ENCODE measurements at regions not wholly inside any gene's neighbourhood (a gene's known extent, or its start where the extent isn't known, plus 50 kb on each side); places are given as distances from the start of the nearest gene placed in this dataset.

DNA sequence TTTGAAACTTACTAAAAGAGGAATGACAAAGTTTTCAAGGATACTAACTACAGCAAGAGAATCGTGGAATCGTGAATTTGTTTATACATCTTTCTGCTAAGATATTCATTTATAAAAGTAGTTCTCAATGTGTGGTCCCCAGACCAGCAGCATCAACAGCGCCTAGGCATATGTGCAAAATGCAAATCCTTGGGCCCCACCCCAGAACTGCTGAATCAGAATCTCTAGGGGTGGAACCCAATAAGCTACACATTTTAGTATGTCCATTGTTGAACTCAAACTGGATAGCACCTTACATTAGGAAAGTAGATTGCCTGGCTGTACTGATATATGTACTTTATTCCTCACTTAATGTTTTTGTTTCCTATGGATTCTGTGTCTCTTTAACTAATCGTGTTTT, 346.0 kb downstream of the MFSD1 start:
- TF ChIP-seq POLR2A (IDR thresholded peaks at IDR 0.05) (no peak), POLR2AphosphoS5 (IDR thresholded peaks at IDR 0.05) (no peak), EP300 (IDR thresholded peaks at IDR 0.05) (no peak)
- TF ChIP-seq, protein P1, sequence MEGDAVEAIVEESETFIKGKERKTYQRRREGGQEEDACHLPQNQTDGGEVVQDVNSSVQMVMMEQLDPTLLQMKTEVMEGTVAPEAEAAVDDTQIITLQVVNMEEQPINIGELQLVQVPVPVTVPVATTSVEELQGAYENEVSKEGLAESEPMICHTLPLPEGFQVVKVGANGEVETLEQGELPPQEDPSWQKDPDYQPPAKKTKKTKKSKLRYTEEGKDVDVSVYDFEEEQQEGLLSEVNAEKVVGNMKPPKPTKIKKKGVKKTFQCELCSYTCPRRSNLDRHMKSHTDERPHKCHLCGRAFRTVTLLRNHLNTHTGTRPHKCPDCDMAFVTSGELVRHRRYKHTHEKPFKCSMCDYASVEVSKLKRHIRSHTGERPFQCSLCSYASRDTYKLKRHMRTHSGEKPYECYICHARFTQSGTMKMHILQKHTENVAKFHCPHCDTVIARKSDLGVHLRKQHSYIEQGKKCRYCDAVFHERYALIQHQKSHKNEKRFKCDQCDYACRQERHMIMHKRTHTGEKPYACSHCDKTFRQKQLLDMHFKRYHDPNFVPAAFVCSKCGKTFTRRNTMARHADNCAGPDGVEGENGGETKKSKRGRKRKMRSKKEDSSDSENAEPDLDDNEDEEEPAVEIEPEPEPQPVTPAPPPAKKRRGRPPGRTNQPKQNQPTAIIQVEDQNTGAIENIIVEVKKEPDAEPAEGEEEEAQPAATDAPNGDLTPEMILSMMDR (IDR thresholded peaks at IDR 0.05): no peak
- no peak for ATAC-seq
- H3K4me1 ChIP-seq: no peaks in the 10 kb centered on the region
- WGBS, 2 donors (ENCODE audit: low coverage in 1 of 2): 51 to 61% methylated on average over 4 of the region's 4 CpGs
- no peak overlapping the region for H3K27ac ChIP-seq
- no peak overlapping the region for H3K4me3 ChIP-seq
- H3K36me3 ChIP-seq: no peaks in the 10 kb centered on the region
- H3K9me3 ChIP-seq: no peaks in the 10 kb centered on the region
- no peaks in the 10 kb centered on the region for H3K27me3 ChIP-seq

DNA sequence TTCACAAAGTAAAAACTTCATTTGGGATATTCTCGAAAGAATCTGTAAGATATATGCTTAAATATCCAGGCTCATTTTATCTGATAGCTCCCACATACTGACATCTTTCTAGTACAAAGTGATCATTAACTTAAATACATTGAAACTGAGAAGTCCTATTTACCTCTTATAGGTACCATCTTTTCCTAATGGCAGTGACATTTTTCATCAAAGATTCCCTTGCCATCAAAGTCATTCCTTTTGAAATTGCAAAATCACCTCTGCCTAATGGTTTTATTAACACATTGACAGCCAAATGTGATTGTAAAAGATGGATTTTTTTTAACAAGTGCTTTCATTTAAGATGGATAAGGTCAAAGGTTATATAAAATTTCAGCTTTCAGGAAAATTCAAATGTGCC, 346.6 kb downstream of the MFSD1 start:
- no peak for TF ChIP-seq EP300 (IDR thresholded peaks at IDR 0.05)
- TF ChIP-seq POLR2AphosphoS5 (IDR thresholded peaks at IDR 0.05): no peak
- TF ChIP-seq, protein P1 (IDR thresholded peaks at IDR 0.05): no peak
- TF ChIP-seq POLR2A (IDR thresholded peaks at IDR 0.05): no peak

DNA sequence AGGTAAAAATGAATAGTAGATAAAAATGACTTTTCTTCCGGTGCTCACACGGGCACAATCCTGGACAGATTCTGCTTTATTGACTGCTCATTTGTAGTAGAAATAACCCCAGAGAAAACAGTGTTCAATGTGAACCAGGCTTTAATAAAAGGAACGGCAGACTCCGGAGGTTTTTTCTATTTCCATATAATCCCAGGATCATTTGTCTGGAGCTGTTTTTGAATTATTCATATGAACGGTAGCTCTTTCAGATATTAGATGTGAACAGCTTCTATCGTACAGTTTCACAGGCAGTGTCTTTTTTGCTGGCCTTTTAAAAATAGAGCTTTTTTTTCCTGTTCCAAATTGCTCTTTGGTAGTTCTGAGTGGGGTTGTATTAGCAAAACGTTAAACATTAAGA, 347.3 kb downstream of the MFSD1 start:
- Histone ChIP-seq H3K36me3 (no peaks in the 10 kb centered on the region), H3K27me3 (no peaks in the 10 kb centered on the region), H3K4me3 (no peak overlapping the region), H3K27ac (no peak overlapping the region), H3K9me3 (no peaks in the 10 kb centered on the region), H3K4me1 (no peaks in the 10 kb centered on the region)
- TF ChIP-seq, protein P1 (IDR thresholded peaks at IDR 0.05): no peak
- TF ChIP-seq EP300 (IDR thresholded peaks at IDR 0.05): no peak
- WGBS, 2 donors (ENCODE audit: low coverage in 1 of 2): 66 to 77% methylated on average over 7 of the region's 7 CpGs
- ATAC-seq: no peak

More for the DNA sequence above, 346.6 kb downstream of the MFSD1 start:
- no peak overlapping the region for H3K27ac ChIP-seq
- 57 to 68% methylated on average over 1 of the region's 1 CpG for WGBS, 2 donors (ENCODE audit: low coverage in 1 of 2)
- H3K4me1 ChIP-seq: no peaks in the 10 kb centered on the region
- H3K36me3 ChIP-seq: no peaks in the 10 kb centered on the region
- ATAC-seq: no peak
- H3K9me3 ChIP-seq: no peaks in the 10 kb centered on the region
- H3K4me3 ChIP-seq: no peak overlapping the region
- H3K27me3 ChIP-seq: no peaks in the 10 kb centered on the region

DNA sequence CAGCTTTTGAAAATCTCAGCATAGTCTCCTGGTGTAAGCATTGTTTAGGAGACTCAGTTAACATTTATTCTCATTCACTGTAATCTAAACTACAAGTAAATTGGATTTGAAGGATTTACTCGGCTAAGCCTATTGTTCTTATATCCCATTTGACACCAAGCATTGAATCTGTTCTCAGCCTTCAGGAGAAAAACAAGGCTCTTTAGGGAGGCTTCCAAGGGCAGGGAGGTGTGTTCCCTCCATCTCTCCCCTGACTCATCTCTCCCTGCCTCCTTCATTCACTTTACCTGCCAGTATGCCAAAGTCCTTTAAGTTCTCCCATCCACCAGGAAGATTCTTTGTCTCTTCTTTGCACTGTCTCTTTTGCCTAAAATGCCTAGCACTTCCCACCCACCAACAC, 347.8 kb downstream of the MFSD1 start:
- H3K4me3 ChIP-seq: no peak overlapping the region
- no peaks in the 10 kb centered on the region for H3K36me3 ChIP-seq
- no peak overlapping the region for H3K27ac ChIP-seq
- WGBS, 2 donors (ENCODE audit: low coverage in 1 of 2): 80 to 100% methylated on average over 1 of the region's 1 CpG
- H3K27me3 ChIP-seq: no peaks in the 10 kb centered on the region
- no peaks in the 10 kb centered on the region for H3K9me3 ChIP-seq
- no peak for ATAC-seq
- no peaks in the 10 kb centered on the region for H3K4me1 ChIP-seq
- TF ChIP-seq POLR2AphosphoS5 (IDR thresholded peaks at IDR 0.05): no peak
- no peak for TF ChIP-seq POLR2A (IDR thresholded peaks at IDR 0.05)
- TF ChIP-seq, protein P1 (IDR thresholded peaks at IDR 0.05): no peak
- TF ChIP-seq EP300 (IDR thresholded peaks at IDR 0.05): no peak

DNA sequence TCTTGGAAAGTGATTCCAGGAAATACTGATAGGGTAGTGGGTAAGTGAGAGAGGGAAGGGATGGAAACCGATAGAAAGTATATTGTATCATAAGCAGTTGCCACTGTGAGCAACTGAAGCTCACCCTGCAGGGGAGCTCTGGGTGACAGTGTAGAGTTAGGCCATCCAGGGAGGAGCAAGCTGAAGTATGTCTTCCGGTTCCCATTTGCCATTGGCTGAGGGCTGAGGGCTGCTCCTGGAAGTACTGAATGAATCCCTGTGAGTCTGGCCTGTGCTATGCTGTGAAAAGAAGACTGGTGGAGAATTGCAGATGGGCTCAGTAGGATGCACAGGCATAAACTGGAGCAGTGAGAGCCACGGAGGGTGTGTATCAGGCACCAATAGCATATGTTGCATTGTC, 348.3 kb downstream of the MFSD1 start:
- no peak for TF ChIP-seq POLR2AphosphoS5 (IDR thresholded peaks at IDR 0.05)
- TF ChIP-seq POLR2A (IDR thresholded peaks at IDR 0.05): no peak
- no peak for ATAC-seq
- H3K36me3 ChIP-seq: no peaks in the 10 kb centered on the region

More for the DNA sequence above, 348.3 kb downstream of the MFSD1 start:
- no peaks in the 10 kb centered on the region for H3K9me3 ChIP-seq
- no peaks in the 10 kb centered on the region for H3K27me3 ChIP-seq
- H3K4me3 ChIP-seq: no peak overlapping the region
- H3K27ac ChIP-seq: no peak overlapping the region
- no peaks in the 10 kb centered on the region for H3K4me1 ChIP-seq
- 80 to 92% methylated on average over 3 of the region's 3 CpGs for WGBS, 2 donors (ENCODE audit: low coverage in 1 of 2)

Measured in gastroesophageal sphincter (tissue), 4 donors.